ENCODE measurements at regions not wholly inside any gene's neighbourhood (a gene's known extent, or its start where the extent isn't known, plus 50 kb on each side); places are given as distances from the start of the nearest gene placed in this dataset.

DNA sequence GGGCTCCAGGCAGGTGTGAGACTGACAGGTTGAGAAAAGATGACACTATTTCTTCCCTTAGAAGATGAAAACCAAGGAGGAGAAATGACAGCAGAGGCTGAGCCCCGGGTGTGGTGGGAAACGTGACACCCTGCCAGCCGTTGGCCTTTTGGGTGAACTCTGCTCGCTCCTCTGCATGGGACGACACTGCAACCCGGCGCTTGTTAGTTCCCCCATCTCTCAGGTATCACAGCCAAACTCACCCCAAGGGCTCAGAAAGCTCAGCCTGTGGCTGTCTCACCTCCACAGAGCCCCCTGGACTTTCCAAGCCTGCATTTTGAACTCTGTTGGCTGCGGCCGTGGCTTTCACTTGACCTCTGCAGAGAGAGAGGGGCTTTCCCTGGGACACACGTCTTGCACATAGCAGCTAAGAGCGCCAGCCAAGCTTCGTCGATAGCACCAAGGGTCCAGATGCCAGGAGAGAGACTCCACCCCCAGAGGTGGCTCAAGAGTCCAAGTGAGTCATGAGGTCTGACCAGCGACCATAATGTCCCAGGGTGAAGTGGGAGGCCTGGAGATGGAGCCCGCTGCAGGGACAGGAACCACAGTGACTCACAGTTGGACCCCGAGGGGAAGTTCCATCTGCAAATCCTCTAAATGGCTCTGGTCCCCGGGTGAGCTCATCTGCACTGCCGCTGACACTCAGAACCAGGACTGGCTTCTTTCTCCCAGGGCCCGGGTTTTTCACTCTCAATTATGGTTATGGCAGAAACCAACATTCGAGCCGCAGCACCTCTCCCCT lies 301.9 kb downstream of the SOX9 start:
- TF ChIP-seq, protein P1, sequence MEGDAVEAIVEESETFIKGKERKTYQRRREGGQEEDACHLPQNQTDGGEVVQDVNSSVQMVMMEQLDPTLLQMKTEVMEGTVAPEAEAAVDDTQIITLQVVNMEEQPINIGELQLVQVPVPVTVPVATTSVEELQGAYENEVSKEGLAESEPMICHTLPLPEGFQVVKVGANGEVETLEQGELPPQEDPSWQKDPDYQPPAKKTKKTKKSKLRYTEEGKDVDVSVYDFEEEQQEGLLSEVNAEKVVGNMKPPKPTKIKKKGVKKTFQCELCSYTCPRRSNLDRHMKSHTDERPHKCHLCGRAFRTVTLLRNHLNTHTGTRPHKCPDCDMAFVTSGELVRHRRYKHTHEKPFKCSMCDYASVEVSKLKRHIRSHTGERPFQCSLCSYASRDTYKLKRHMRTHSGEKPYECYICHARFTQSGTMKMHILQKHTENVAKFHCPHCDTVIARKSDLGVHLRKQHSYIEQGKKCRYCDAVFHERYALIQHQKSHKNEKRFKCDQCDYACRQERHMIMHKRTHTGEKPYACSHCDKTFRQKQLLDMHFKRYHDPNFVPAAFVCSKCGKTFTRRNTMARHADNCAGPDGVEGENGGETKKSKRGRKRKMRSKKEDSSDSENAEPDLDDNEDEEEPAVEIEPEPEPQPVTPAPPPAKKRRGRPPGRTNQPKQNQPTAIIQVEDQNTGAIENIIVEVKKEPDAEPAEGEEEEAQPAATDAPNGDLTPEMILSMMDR (IDR thresholded peaks at IDR 0.05; ENCODE audit: low read depth, low read length, missing control alignments), result no peak
- no peak overlapping the region for H3K4me3 ChIP-seq (ENCODE audit: low read depth, low read length)
- no peaks in the 10 kb centered on the region for H3K27me3 ChIP-seq (replicated peaks)
- H3K27ac ChIP-seq, result peak overlapping the region; percentile 88
- H3K36me3 ChIP-seq (replicated peaks), result peaks cover 10% of the 10 kb centered on the region
- peak; percentile 91 for DNase-seq
- in situ Hi-C loops (cut with HindIII; ENCODE audit: low pct_ligation_motif_present, low sequenced_read_pairs), result no loop called here

DNA sequence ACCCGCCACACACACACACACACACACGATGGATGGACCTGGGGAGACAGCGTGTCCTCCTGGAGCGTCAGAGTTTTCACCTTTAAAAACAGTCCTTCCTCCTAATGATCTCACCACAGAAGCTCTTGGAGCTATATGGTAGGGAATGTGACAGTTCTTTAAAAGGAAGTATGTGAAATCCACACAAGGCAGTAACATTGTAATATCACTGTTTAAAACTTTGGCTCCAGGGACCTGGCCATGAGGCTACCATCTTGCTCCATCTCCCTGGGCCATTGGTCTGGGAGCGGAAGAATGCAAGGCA lies 302.4 kb downstream of the SOX9 start:
- Histone ChIP-seq H3K27ac (peak overlapping the region; percentile 88), H3K36me3 (replicated peaks) (peaks cover 7% of the 10 kb centered on the region), H3K27me3 (replicated peaks) (no peaks in the 10 kb centered on the region), H3K4me3 (ENCODE audit: low read depth, low read length) (no peak overlapping the region)
- TF ChIP-seq, protein P1 (IDR thresholded peaks at IDR 0.05; ENCODE audit: low read depth, low read length, missing control alignments), result no peak
- in situ Hi-C loops (cut with HindIII; ENCODE audit: low pct_ligation_motif_present, low sequenced_read_pairs), result no loop called here
- no peak for DNase-seq

DNA sequence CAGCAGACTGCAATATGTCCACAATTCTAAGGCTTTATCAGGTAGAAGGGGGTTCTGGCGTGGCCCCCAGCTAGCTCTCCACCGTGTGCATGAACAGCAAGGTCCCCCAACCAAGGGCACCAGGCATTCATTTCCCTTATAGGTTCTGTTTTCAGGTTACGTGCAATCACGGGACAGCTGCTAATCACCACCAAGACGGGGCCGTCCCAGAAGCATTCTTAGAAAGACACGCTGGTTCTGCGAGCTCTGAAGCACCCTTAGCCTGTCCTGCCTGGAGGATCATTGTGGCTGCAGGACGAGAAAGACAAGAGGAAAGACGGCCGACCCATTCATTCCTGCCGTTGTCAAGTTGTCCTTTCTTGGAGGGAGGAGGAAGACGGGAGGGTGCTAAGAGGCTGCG lies 302.9 kb downstream of the SOX9 start:
- Histone ChIP-seq H3K27me3 (replicated peaks) (no peaks in the 10 kb centered on the region), H3K4me3 (ENCODE audit: low read depth, low read length) (no peak overlapping the region), H3K27ac (peak overlapping the region; percentile 88), H3K36me3 (replicated peaks) (peaks cover 7% of the 10 kb centered on the region)
- no peak for DNase-seq
- TF ChIP-seq, protein P1 (IDR thresholded peaks at IDR 0.05; ENCODE audit: low read depth, low read length, missing control alignments), result no peak
- in situ Hi-C loops (cut with HindIII; ENCODE audit: low pct_ligation_motif_present, low sequenced_read_pairs), result no loop called here

DNA sequence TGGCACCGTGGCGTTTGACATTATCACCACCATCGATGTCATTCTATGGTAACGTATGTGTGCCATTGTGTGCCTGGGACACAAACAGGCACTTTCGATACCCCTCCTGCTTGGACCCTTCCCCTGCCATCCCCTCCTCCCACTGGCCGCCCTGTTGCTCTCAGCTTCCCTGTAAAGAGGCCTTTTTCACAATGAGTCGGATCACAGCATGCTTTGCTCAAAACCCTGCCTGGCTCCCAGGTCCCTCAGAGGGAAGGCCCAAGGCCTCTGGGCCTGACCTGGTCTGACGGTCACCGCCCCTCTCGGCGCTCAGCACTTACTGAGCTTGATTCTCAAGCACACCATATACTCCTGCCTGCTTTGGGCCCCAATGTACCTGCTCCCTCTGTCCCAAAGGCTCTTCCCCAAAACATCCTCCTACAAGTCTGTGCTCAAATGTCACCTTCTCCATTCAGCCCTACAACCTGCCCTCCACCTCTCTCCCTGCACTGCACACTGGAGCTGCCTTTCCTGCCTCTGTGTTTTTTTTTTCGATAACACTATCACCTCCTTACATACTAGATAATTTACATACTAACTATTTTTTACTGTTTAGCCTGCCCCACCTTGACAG lies 303.8 kb downstream of the SOX9 start:
- no peaks in the 10 kb centered on the region for H3K27me3 ChIP-seq (replicated peaks)
- no peak overlapping the region for H3K4me3 ChIP-seq (ENCODE audit: low read depth, low read length)
- H3K27ac ChIP-seq, result no peak overlapping the region
- DNase-seq, result no peak
- TF ChIP-seq, protein P1 (IDR thresholded peaks at IDR 0.05; ENCODE audit: low read depth, low read length, missing control alignments), result no peak
- in situ Hi-C loops (cut with HindIII; ENCODE audit: low pct_ligation_motif_present, low sequenced_read_pairs), result no loop called here
- H3K36me3 ChIP-seq (replicated peaks), result peaks cover 6% of the 10 kb centered on the region

DNA sequence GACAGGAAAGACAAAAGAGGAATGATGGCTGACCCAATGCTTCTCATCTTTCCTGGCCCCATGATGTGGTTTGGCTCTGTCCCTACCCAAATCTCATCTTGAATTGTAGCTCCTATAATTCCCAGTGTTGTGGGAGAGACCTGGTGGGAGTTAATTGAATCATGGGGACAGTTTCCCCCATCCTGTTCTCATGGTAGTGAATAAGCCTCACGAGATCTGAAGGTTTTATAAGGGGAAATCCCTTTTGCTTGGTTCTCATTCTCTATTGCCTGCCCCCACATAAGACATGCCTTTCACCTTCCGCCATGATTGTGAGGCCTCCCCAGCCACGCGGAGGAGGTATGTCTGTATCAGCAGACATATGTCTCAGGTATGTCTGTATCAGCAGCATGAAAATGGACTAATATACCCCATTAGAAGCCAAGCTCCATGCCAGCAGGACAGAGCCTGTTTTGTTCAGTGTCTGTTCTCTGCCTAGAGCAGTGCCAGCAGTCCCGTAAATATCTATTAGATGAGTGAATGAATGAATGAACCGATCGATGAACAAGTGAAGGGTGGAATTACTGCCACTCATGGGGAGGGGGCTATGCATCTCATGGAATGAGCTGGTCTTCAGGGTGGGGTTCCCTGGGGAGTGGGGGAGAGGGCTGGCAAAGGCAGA lies 304.4 kb downstream of the SOX9 start:
- H3K36me3 ChIP-seq (replicated peaks), result peaks cover 5% of the 10 kb centered on the region
- no peak overlapping the region for H3K27ac ChIP-seq
- in situ Hi-C loops (cut with HindIII; ENCODE audit: low pct_ligation_motif_present, low sequenced_read_pairs), result no loop called here
- H3K27me3 ChIP-seq (replicated peaks), result no peaks in the 10 kb centered on the region
- TF ChIP-seq, protein P1 (IDR thresholded peaks at IDR 0.05; ENCODE audit: low read depth, low read length, missing control alignments), result no peak
- H3K4me3 ChIP-seq (ENCODE audit: low read depth, low read length), result no peak overlapping the region
- no peak for DNase-seq

All from brain microvascular endothelial cell (primary cell).